PC-3 (cell line): ENCODE measurements at regions not wholly inside any gene's neighbourhood (a gene's known extent, or its start where the extent isn't known, plus 50 kb on each side); places are given as distances from the start of the nearest gene placed in this dataset.

Experiments used
- ATAC-seq: fragments of 200-7000 bp; cut with Tn5 transposase; 2 replicates; pipeline ENCODE4 v1.9.1; 2020; ENCODE audit warnings: mild to moderate bottlenecking, moderate library complexity
- BruUV-seq: library from RNA; stranded (reverse); fragments of 400-500 nt; replicated peaks from 2 replicates; lab custom pipeline; 2021; lab: Mats Ljungman, UMichigan
- CTCF ChIA-PET: fragments of 300-600 bp; sonication (Branson Sonifier 250); formaldehyde crosslinking; loops from one replicate; lab custom pipeline; 2022; ENCODE audit warnings: antibody characterized with exemption; lab: Charles Lee
- POLR2A ChIA-PET: fragments of 300-600 bp; sonication (Branson Sonifier 250); formaldehyde crosslinking; loops from one replicate; lab custom pipeline; 2022; ENCODE audit warnings: antibody characterized with exemption; ENCODE audit not compliant: unreplicated experiment; lab: Charles Lee
- DNase-seq: peaks from one replicate; pipeline ENCODE4 v3.0.0-alpha.2; 2015
- H2AFZ ChIP-seq: fragments of 300-600 bp; sonication (generic); 2 replicates; pipeline ENCODE4 v1.6.0; 2016; ENCODE audit warnings: antibody characterized with exemption, low read length
- H3F3A ChIP-seq: fragments of 300-600 bp; sonication (generic); one replicate; pipeline ENCODE4 v1.6.0; 2017; ENCODE audit warnings: antibody characterized with exemption, low read length, control low read depth, mild to moderate bottlenecking; ENCODE audit not compliant: unreplicated experiment
- H3K27ac ChIP-seq: fragments of 300-600 bp; sonication (generic); 2 replicates; pipeline ENCODE4 v1.5.1; 2016; ENCODE audit warnings: mild to moderate bottlenecking, low read length
- H3K27me3 ChIP-seq: fragments of 300-600 bp; sonication (generic); 2 replicates; pipeline ENCODE4 v1.6.1; 2016; ENCODE audit warnings: low read length, mixed read lengths
- H3K36me3 ChIP-seq: fragments of 300-600 bp; sonication (generic); 2 replicates; pipeline ENCODE4 v1.6.1; 2016; ENCODE audit warnings: low read depth, mixed run types, low read length, mixed read lengths
- H3K4me1 ChIP-seq: fragments of 300-600 bp; sonication (generic); 2 replicates; pipeline ENCODE4 v1.5.1; 2016; ENCODE audit warnings: low read length; ENCODE audit not compliant: insufficient read depth
- H3K4me2 ChIP-seq: fragments of 300-600 bp; sonication (generic); 2 replicates; pipeline ENCODE4 v1.6.0; 2016; ENCODE audit warnings: low read length
- H3K4me3 ChIP-seq: fragments of 300-600 bp; sonication (generic); 2 replicates; pipeline ENCODE4 v1.5.1; 2016; ENCODE audit warnings: mild to moderate bottlenecking, low read length, mixed read lengths
- H3K79me2 ChIP-seq: fragments of 300-600 bp; sonication (generic); 2 replicates; pipeline ENCODE4 v1.6.1; 2017; ENCODE audit warnings: low read length, mixed read lengths
- H3K9ac ChIP-seq: fragments of 300-600 bp; sonication (generic); 2 replicates; pipeline ENCODE4 v1.6.0; 2016; ENCODE audit warnings: mild to moderate bottlenecking, low read length
- H3K9me2 ChIP-seq: fragments of 300-600 bp; sonication (generic); replicated peaks from 2 replicates; pipeline ENCODE4 v1.6.1; 2016; ENCODE audit warnings: mixed run types, low read length, mixed read lengths
- H3K9me3 ChIP-seq: fragments of 300-600 bp; sonication (generic); 2 replicates; pipeline ENCODE4 v1.6.1; 2016; ENCODE audit warnings: low read length, mixed read lengths
- H4K20me1 ChIP-seq: fragments of 300-600 bp; sonication (generic); 2 replicates; pipeline ENCODE4 v1.6.1; 2016; ENCODE audit warnings: low read length, mixed read lengths
- CTCF ChIP-seq: fragments of 300-600 bp; sonication (generic); conservative IDR thresholded peaks from 2 replicates; pipeline ENCODE4 v1.5.1; 2017; ENCODE audit warnings: antibody characterized with exemption, low read depth, mild to moderate bottlenecking, low read length
- EZH2 ChIP-seq: fragments of 300-600 bp; sonication (generic); IDR thresholded peaks from one replicate; pipeline ENCODE4 v1.6.1; 2017; ENCODE audit warnings: antibody characterized with exemption, mild to moderate bottlenecking, low read length; ENCODE audit not compliant: unreplicated experiment
- EZH2phosphoT487 ChIP-seq: fragments of 300-600 bp; sonication (generic); IDR thresholded peaks from 2 replicates; pipeline ENCODE4 v1.6.1; 2018; ENCODE audit warnings: mild to moderate bottlenecking, antibody characterized with exemption, low read length, borderline replicate concordance
- intact Hi-C: fragments of 100-400 bp; cut with micrococcal nuclease; formaldehyde crosslinking; loops from 2 replicates; pipeline ENCODE4 v1.9.0; 2023

- CTCF ChIA-PET: no interaction called here
- Histone ChIP-seq H3F3A (no peaks in the 10 kb centered on the region), H3K4me1 (peaks cover 13% of the 10 kb centered on the region), H3K9me3 (no peaks in the 10 kb centered on the region), H3K9me2 (no peaks in the 10 kb centered on the region), H3K9ac (no peak overlapping the region), H3K79me2 (no peaks in the 10 kb centered on the region), H3K36me3 (no peaks in the 10 kb centered on the region), H4K20me1 (no peaks in the 10 kb centered on the region), H3K27me3 (no peaks in the 10 kb centered on the region), H2AFZ (no peak overlapping the region), H3K4me3 (no peak overlapping the region), H3K4me2 (no peak overlapping the region), H3K27ac (no peak overlapping the region)
- BruUV-seq: no TSS peak
- intact Hi-C loops: no loop called here
- DNase-seq: no peak
- no peak for TF ChIP-seq EZH2
- TF ChIP-seq CTCF: no peak
- TF ChIP-seq EZH2phosphoT487: no peak
- no peak for ATAC-seq
- POLR2A ChIA-PET: no interaction called here
Measured at GRCh38 chr19:30146346-30146745, 204.3 kb downstream of the URI1 start.

- H3K27ac ChIP-seq: no peak overlapping the region; the same call in 1 of the 2 replicates
- POLR2A ChIA-PET: no interaction called here
Measured at GRCh38 chr19:30148039-30148790, 206.2 kb downstream of the URI1 start.

More at GRCh38 chr19:30148039-30148790, 206.2 kb downstream of the URI1 start:
- peak; percentile 99 for ATAC-seq
- TF ChIP-seq EZH2 (no peak), EZH2phosphoT487 (no peak), CTCF (no peak)
- H3K9me2 ChIP-seq: no peaks in the 10 kb centered on the region
- H3K79me2 ChIP-seq: no peaks in the 10 kb centered on the region
- intact Hi-C loops: no loop called here
- H3K4me3 ChIP-seq: no peak overlapping the region
- no peaks in the 10 kb centered on the region for H3K36me3 ChIP-seq
- no peak overlapping the region for H2AFZ ChIP-seq
- H3K4me2 ChIP-seq: peak overlapping the region; percentile 63
- DNase-seq: peak; percentile 79
- H3K9me3 ChIP-seq: no peaks in the 10 kb centered on the region
- no peak overlapping the region for H3K9ac ChIP-seq
- H4K20me1 ChIP-seq: no peaks in the 10 kb centered on the region
- CTCF ChIA-PET: no interaction called here
- no peaks in the 10 kb centered on the region for H3F3A ChIP-seq
- H3K27me3 ChIP-seq: no peaks in the 10 kb centered on the region
- peaks cover 13% of the 10 kb centered on the region for H3K4me1 ChIP-seq
- no TSS peak for BruUV-seq
